Kidney capillary endothelial cell (primary cell): ENCODE measurements at regions not wholly inside any gene's neighbourhood (a gene's known extent, or its start where the extent isn't known, plus 50 kb on each side); places are given as distances from the start of the nearest gene placed in this dataset.

Experiments used
- DNase-seq: peaks from one replicate; pipeline ENCODE4 v3.0.0-alpha.2; 2018; ENCODE audit warnings: low spot score

- DNase-seq = no peak
These were observed 1141.3 kb downstream of the BRINP3 start for GRCh38 chr1:189336115-189337100.

GRCh38 chr1:189349607-189350006 lies 1128.1 kb downstream of the BRINP3 start:
- DNase-seq = no peak

GRCh38 chr1:189350983-189351616 lies 1126.6 kb downstream of the BRINP3 start:
- DNase-seq = no peak

- DNase-seq = no peak
These were observed 1125.7 kb downstream of the BRINP3 start for GRCh38 chr1:189351960-189352359.

GRCh38 chr1:189356206-189356605 lies 1121.5 kb downstream of the BRINP3 start:
- no peak for DNase-seq

GRCh38 chr1:189357317-189357716 lies 1120.3 kb downstream of the BRINP3 start:
- DNase-seq = no peak

- DNase-seq = no peak
These were observed 1108.1 kb downstream of the BRINP3 start for GRCh38 chr1:189369612-189370011.

GRCh38 chr1:189374816-189375215 lies 1102.8 kb downstream of the BRINP3 start:
- no peak for DNase-seq

GRCh38 chr1:189405419-189405818 lies 1072.2 kb downstream of the BRINP3 start:
- no peak for DNase-seq

- DNase-seq = no peak
These were observed 1067.9 kb downstream of the BRINP3 start for GRCh38 chr1:189409774-189410173.

GRCh38 chr1:189424746-189425331 lies 1052.8 kb downstream of the BRINP3 start:
- DNase-seq = no peak

GRCh38 chr1:189429610-189430009 lies 1048.1 kb downstream of the BRINP3 start:
- peak; percentile 2 for DNase-seq

GRCh38 chr1:189431447-189431846 lies 1046.2 kb downstream of the BRINP3 start:
- DNase-seq = no peak

- DNase-seq = no peak
These were observed 1044.9 kb downstream of the BRINP3 start for GRCh38 chr1:189432753-189433152.

- DNase-seq = no peak
These were observed 1043.2 kb downstream of the BRINP3 start for GRCh38 chr1:189434461-189434860.

GRCh38 chr1:189435398-189435797 lies 1042.3 kb downstream of the BRINP3 start:
- DNase-seq = no peak

GRCh38 chr1:189438808-189439207 lies 1038.9 kb downstream of the BRINP3 start:
- DNase-seq = no peak

- no peak for DNase-seq
These were observed 1014.5 kb downstream of the BRINP3 start for GRCh38 chr1:189463166-189463565.

GRCh38 chr1:189496768-189497167 lies 980.9 kb downstream of the BRINP3 start:
- DNase-seq = no peak

- DNase-seq = no peak
These were observed 977.9 kb downstream of the BRINP3 start for GRCh38 chr1:189499736-189500135.

GRCh38 chr1:189500778-189501177 lies 976.9 kb downstream of the BRINP3 start:
- no peak for DNase-seq

GRCh38 chr1:189510827-189511226 lies 966.8 kb downstream of the BRINP3 start:
- no peak for DNase-seq

GRCh38 chr1:189513091-189513490 lies 964.6 kb downstream of the BRINP3 start:
- DNase-seq = no peak
